Suprapubic skin (tissue), 3 donors: ENCODE measurements at regions not wholly inside any gene's neighbourhood (a gene's known extent, or its start where the extent isn't known, plus 50 kb on each side); places are given as distances from the start of the nearest gene placed in this dataset.

Experiments
- CTCF ChIP-seq, 2 donors: fragments of 200-600 bp in 1 of 2; fragments of 450-650 bp in 1 of 2; sonication (generic) in 1 of 2; IDR thresholded peaks; one replicate each; pipeline ENCODE4 v1.5.1; 2016 to 2019; ENCODE audit warnings: antibody characterized with exemption in 2 of 2, mild to moderate bottlenecking in 1 of 2, moderate library complexity in 1 of 2
- EP300 ChIP-seq: sonication (generic); formaldehyde crosslinking; IDR thresholded peaks from one replicate; pipeline ENCODE4 v1.6.1; 2017; ENCODE audit warnings: antibody characterized with exemption

- TF ChIP-seq EP300: no peak
- TF ChIP-seq CTCF (IDR thresholded peaks at IDR 0.05): no peak
These were observed 117.9 kb upstream of the MED14 start for GRCh38 chrX:40853004-40853815.
